HepG2 (cell line): ENCODE measurements at regions not wholly inside any gene's neighbourhood (a gene's known extent, or its start where the extent isn't known, plus 50 kb on each side); places are given as distances from the start of the nearest gene placed in this dataset.

Source experiments
- AHDC1 ChIP-seq: sonication (generic); formaldehyde crosslinking; IDR thresholded peaks from 2 replicates; pipeline ENCODE4 v1.5.1; 2020; ENCODE audit warnings: mild to moderate bottlenecking, missing genetic modification reagents, borderline replicate concordance
- AKNA ChIP-seq: sonication (generic); formaldehyde crosslinking; IDR thresholded peaks from 2 replicates; pipeline ENCODE4 v1.4.0; 2020; ENCODE audit warnings: missing genetic modification reagents, borderline replicate concordance
- ATF5 ChIP-seq: sonication (generic); formaldehyde crosslinking; IDR thresholded peaks from 2 replicates; pipeline ENCODE4 v1.4.0; 2020; ENCODE audit warnings: mild to moderate bottlenecking, low read depth, missing genetic modification reagents
- CBFB ChIP-seq: sonication (generic); formaldehyde crosslinking; IDR thresholded peaks from 2 replicates; pipeline ENCODE4 v1.4.0; 2020; ENCODE audit warnings: missing genetic modification reagents
- CREM ChIP-seq, 2 experiments: sonication (generic) in 1 of 2; formaldehyde crosslinking in 1 of 2; IDR thresholded peaks; 2 replicates each; pipeline versions ENCODE4 v1.4.0 to v1.6.1; 2016 to 2020; ENCODE audit warnings: antibody characterized with exemption in 1 of 2, mild to moderate bottlenecking in 1 of 2, missing genetic modification reagents in 1 of 2
- FOXK2 ChIP-seq: fragments of 450-650 bp; IDR thresholded peaks from 2 replicates; pipeline ENCODE4 v1.6.1; 2016
- FOXO1 ChIP-seq: sonication (generic); formaldehyde crosslinking; IDR thresholded peaks from 2 replicates; pipeline ENCODE4 v1.4.0; 2020; ENCODE audit warnings: missing genetic modification reagents
- HDAC2 ChIP-seq: sonication (generic); formaldehyde crosslinking; IDR thresholded peaks from 2 replicates; pipeline ENCODE4 v1.4.0; 2020; ENCODE audit warnings: missing genetic modification reagents
- IKZF4 ChIP-seq: sonication (generic); formaldehyde crosslinking; IDR thresholded peaks from 2 replicates; pipeline ENCODE4 v1.5.1; 2020; ENCODE audit warnings: borderline replicate concordance, mild to moderate bottlenecking, low read depth, missing genetic modification reagents; ENCODE audit errors: not compliant biosample characterization
- MEF2D ChIP-seq: sonication (generic); formaldehyde crosslinking; IDR thresholded peaks from 2 replicates; pipeline ENCODE4 v1.5.1; 2020; ENCODE audit warnings: mild to moderate bottlenecking, missing genetic modification reagents
- POLR2A ChIP-seq, 2 experiments: IDR thresholded peaks; 2 replicates each; pipeline ENCODE4 v1.6.1; 2011; ENCODE audit warnings: low read depth in 2 of 2, low read length in 2 of 2, mild to moderate bottlenecking in 1 of 2, moderate library complexity in 1 of 2; ENCODE audit not compliant: insufficient read depth in 1 of 2
- RBAK ChIP-seq: sonication (generic); formaldehyde crosslinking; IDR thresholded peaks from 2 replicates; pipeline ENCODE4 v1.5.1; 2020; ENCODE audit warnings: mild to moderate bottlenecking, missing genetic modification reagents
- RBFOX2 ChIP-seq: fragments of 200-400 bp; formaldehyde crosslinking; IDR thresholded peaks from 2 replicates; pipeline ENCODE4 v1.6.1; 2017; ENCODE audit warnings: low read depth, mild to moderate bottlenecking, low read length
- SOX5 ChIP-seq: IDR thresholded peaks from 2 replicates; pipeline ENCODE4 v1.6.1; 2016; ENCODE audit warnings: borderline replicate concordance
- SP5 ChIP-seq: IDR thresholded peaks from 2 replicates; pipeline ENCODE4 v1.6.1; 2016; ENCODE audit warnings: low read depth, borderline replicate concordance
- TP53 ChIP-seq: sonication (generic); formaldehyde crosslinking; conservative IDR thresholded peaks from 2 replicates; pipeline ENCODE4 v1.4.0; 2020; ENCODE audit warnings: missing genetic modification reagents
- ZNF33A ChIP-seq: sonication (generic); formaldehyde crosslinking; IDR thresholded peaks from 2 replicates; pipeline ENCODE4 v1.5.1; 2020; ENCODE audit warnings: missing genetic modification reagents, mild to moderate bottlenecking, moderate library complexity, borderline replicate concordance
- ZNF441 ChIP-seq: sonication (generic); formaldehyde crosslinking; IDR thresholded peaks from 2 replicates; pipeline ENCODE4 v1.7.0; 2021; ENCODE audit warnings: missing genetic modification reagents, borderline replicate concordance
- ZNF597 ChIP-seq: sonication (generic); formaldehyde crosslinking; IDR thresholded peaks from 2 replicates; pipeline ENCODE4 v1.5.0; 2020; ENCODE audit warnings: missing genetic modification reagents

GRCh38 chr11:25737071-25737675 is 594.8 kb upstream of the ANO3 start (continued):
- TF ChIP-seq AKNA (CRISPR knock-in tag) (no peak), SOX5 (CRISPR knock-in tag) (peak; percentile 26; the same call in 1 of the 2 replicates), HDAC2 (0 out of 2 replicates have a peak, but pooled peaks have one; percentile 20), RBAK (no peak), SP5 (CRISPR knock-in tag) (no peak), RBFOX2 (no peak), FOXO1 (no peak), ZNF441 (CRISPR knock-in tag) (no peak), ZNF33A (no peak), FOXK2 (no peak), ATF5 (no peak), POLR2A (IDR thresholded peaks at IDR 0.05; ENCODE audit: insufficient read depth in 1 of 2, low read depth in 2 of 2, low read length in 2 of 2) (no peak), CBFB (CRISPR knock-in tag) (no peak), TP53 (CRISPR knock-in tag) (no peak), AHDC1 (CRISPR knock-in tag) (peak; percentile 86; the same call in 1 of the 2 replicates), MEF2D (CRISPR knock-in tag) (no peak), IKZF4 (CRISPR knock-in tag) (no peak), ZNF597 (CRISPR knock-in tag) (no peak), CREM (IDR thresholded peaks at IDR 0.05) (peak; percentile 49; the same call in 1 of the 2 replicates), CREM (CRISPR knock-in tag; IDR thresholded peaks at IDR 0.05) (no peak)
